OCI-LY7 (cell line): ENCODE measurements at regions not wholly inside any gene's neighbourhood (a gene's known extent, or its start where the extent isn't known, plus 50 kb on each side); places are given as distances from the start of the nearest gene placed in this dataset.

Experiments
- CTCF ChIP-seq: fragments of 200-600 bp; sonication (generic); conservative IDR thresholded peaks from 2 replicates; pipeline ENCODE4 v1.5.1; 2014; ENCODE audit warnings: mild to moderate bottlenecking, antibody characterized with exemption, low read length, moderate library complexity, mixed read lengths
- EZH2phosphoT487 ChIP-seq: fragments of 200-600 bp; sonication (generic); IDR thresholded peaks from 2 replicates; pipeline ENCODE4 v1.6.1; 2018; ENCODE audit warnings: low read depth, borderline replicate concordance, mild to moderate bottlenecking, mixed run types, antibody characterized with exemption, low read length, moderate library complexity, mixed read lengths

GRCh38 chr1:59180735-59181134 lies 116.2 kb upstream of the FGGY start:
- TF ChIP-seq CTCF (no peak), EZH2phosphoT487 (no peak)
